NT2/D1 (cell line): ENCODE measurements at regions not wholly inside any gene's neighbourhood (a gene's known extent, or its start where the extent isn't known, plus 50 kb on each side); places are given as distances from the start of the nearest gene placed in this dataset.

Experiments
- DNase-seq: peaks from one replicate; pipeline ENCODE4 v3.0.0-alpha.2; 2011; ENCODE audit warnings: low read depth, low spot score
- H3K27me3 ChIP-seq: 2 replicates; pipeline ENCODE4 v1.6.0; 2011; ENCODE audit warnings: mild to moderate bottlenecking; ENCODE audit not compliant: insufficient read length, insufficient read depth
- H3K36me3 ChIP-seq: 2 replicates; pipeline ENCODE4 v1.6.1; 2011; ENCODE audit warnings: mild to moderate bottlenecking, low read length, mixed read lengths; ENCODE audit not compliant: insufficient read depth, insufficient read length
- H3K4me1 ChIP-seq: 2 replicates; pipeline ENCODE4 v1.5.1; 2011; ENCODE audit not compliant: insufficient read depth, insufficient read length
- H3K4me3 ChIP-seq: 2 replicates; pipeline ENCODE4 v1.5.1; 2011; ENCODE audit warnings: low read depth; ENCODE audit not compliant: insufficient read length
- H3K9ac ChIP-seq: 2 replicates; pipeline ENCODE4 v1.6.0; 2011; ENCODE audit warnings: low read depth; ENCODE audit not compliant: insufficient read length
- H3K9me3 ChIP-seq: 2 replicates; pipeline ENCODE4 v1.5.1; 2011; ENCODE audit warnings: mild to moderate bottlenecking, low read length; ENCODE audit not compliant: insufficient read depth
- SUZ12 ChIP-seq: IDR thresholded peaks from 2 replicates; pipeline ENCODE4 v1.6.1; 2011; ENCODE audit not compliant: insufficient read length, insufficient read depth; ENCODE audit errors: extremely low read depth
- YY1 ChIP-seq: IDR thresholded peaks from 2 replicates; pipeline ENCODE4 v1.6.1; 2011; ENCODE audit not compliant: insufficient read length, insufficient read depth
- ZNF274 ChIP-seq: IDR thresholded peaks from 2 replicates; pipeline ENCODE4 v1.6.1; 2011; ENCODE audit warnings: mild to moderate bottlenecking, low read depth, low read length

DNA sequence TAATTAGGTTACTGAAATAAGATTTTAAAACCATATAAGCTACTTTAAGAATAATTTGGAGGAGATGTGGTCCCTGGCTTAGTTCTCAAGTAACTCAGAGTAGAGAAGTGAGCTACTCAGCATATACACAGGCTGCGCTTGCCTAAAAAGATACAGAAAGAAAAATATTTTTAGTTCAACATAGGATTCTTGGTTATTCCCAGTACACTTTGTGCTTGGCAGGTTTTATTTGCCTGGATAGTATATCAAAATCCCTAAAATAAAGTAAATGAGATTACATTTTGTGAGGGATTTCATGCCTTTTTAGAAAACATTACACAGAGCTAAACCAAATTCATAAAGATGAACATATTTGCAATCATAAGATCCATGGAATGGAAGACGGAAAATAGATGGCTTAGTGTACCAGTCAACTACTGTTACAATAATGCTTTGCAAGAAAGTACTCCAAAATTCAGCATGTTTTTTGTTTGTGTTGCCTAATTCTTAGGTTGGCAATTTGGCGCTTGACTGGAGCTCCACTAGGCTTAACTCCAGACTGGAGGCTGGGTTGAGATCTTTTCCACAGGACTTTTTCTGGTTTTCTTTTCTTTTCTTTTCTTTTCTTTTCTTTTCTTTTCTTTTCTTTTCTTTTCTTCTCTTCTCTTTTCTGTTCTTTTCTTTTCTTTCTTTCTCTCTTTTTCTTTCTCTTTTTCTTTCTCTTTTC, 600.5 kb upstream of the SYT4 start:
- TF ChIP-seq YY1 = no peak
- no peak for TF ChIP-seq ZNF274
- TF ChIP-seq SUZ12 = no peak
- no peaks in the 10 kb centered on the region for H3K27me3 ChIP-seq
- no peak for DNase-seq
- H3K9me3 ChIP-seq = no peaks in the 10 kb centered on the region
- no peaks in the 10 kb centered on the region for H3K36me3 ChIP-seq
- H3K4me3 ChIP-seq = no peak overlapping the region
- H3K4me1 ChIP-seq = no peaks in the 10 kb centered on the region
- no peak overlapping the region for H3K9ac ChIP-seq

DNA sequence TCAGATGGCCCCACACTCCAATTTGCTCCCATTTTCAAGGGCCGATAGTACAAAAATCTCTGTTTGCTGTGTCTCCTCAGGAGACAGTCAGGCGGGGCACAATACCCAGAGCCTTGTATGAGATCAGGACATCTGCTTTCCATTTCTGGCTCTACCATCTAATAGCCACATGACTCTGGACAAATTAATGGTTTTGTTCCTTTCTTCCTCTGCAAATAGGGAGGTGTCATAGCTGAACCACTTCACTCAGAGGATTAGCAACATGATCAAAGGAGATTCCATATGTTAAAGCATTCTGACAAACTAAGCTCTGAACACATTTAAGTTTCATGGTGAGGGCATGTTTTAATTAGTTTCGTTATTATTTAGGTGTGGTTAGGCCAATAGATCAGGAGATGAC, 602.1 kb upstream of the SYT4 start:
- Histone ChIP-seq H3K4me3 (no peak overlapping the region), H3K9me3 (no peaks in the 10 kb centered on the region), H3K9ac (no peak overlapping the region), H3K4me1 (no peaks in the 10 kb centered on the region), H3K27me3 (no peaks in the 10 kb centered on the region), H3K36me3 (no peaks in the 10 kb centered on the region)
- TF ChIP-seq ZNF274 (no peak), YY1 (no peak), SUZ12 (no peak)
- DNase-seq = no peak

DNA sequence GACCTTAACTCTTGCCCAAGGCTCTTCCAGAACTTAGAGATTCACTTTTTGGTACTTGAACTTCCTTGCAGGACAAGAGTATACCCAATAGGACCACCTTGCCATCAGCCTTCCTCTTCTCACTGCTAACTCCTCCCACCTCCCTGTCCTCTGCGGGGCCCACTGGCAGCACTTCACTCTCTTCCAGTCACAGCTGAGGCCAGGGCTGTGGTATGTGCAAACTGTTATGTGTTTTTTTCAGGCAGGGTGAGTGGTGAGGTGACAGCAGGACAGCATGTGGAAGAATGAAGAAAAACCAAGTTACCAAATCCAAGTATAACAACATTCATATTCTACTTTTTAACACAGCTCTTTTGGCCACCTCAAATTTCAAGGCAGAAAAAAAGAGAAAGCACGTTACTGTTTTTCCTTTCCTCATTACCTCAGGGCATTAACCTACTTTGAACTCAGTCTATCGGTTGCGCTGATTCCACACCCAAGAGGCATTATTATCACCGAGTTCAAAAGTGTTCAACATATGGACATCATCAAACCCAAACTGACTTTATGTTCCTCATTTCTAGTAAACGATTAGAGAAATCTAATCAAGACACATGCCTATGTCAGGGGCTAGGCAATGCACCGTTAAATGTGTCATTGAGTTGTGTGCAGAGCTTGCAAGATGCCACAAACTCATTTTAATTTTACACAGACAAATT, 605.2 kb upstream of the SYT4 start:
- H3K4me1 ChIP-seq = no peaks in the 10 kb centered on the region
- TF ChIP-seq SUZ12 = no peak
- no peak for TF ChIP-seq ZNF274
- TF ChIP-seq YY1 = no peak
- H3K9ac ChIP-seq = no peak overlapping the region
- H3K36me3 ChIP-seq = no peaks in the 10 kb centered on the region
- no peaks in the 10 kb centered on the region for H3K27me3 ChIP-seq
- H3K9me3 ChIP-seq = no peaks in the 10 kb centered on the region
- DNase-seq = no peak
- no peak overlapping the region for H3K4me3 ChIP-seq

DNA sequence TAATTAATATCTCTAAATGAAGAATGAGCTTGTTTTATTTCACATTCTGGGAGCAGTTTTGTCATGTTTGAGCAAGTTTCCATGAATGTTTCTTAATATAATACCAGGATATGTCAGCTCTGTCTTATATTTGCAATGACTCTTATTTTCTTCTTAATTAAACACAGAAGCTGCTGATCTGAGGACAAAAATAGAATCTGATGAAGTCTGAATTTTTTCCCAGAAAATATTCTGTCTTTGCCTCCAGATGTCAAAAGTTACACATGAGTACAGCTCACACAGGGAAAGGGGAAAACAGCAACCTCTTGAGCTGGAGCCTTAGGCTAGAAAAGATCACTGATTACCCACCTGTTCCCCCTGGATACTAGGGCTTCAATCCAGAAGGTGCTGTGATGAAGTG, 606.6 kb upstream of the SYT4 start:
- H3K36me3 ChIP-seq = no peaks in the 10 kb centered on the region
- no peak for DNase-seq
- H3K4me1 ChIP-seq = no peaks in the 10 kb centered on the region
- TF ChIP-seq SUZ12 (no peak), ZNF274 (no peak), YY1 (no peak)
- H3K4me3 ChIP-seq = no peak overlapping the region
- no peaks in the 10 kb centered on the region for H3K27me3 ChIP-seq
- H3K9me3 ChIP-seq = no peaks in the 10 kb centered on the region
- H3K9ac ChIP-seq = no peak overlapping the region

DNA sequence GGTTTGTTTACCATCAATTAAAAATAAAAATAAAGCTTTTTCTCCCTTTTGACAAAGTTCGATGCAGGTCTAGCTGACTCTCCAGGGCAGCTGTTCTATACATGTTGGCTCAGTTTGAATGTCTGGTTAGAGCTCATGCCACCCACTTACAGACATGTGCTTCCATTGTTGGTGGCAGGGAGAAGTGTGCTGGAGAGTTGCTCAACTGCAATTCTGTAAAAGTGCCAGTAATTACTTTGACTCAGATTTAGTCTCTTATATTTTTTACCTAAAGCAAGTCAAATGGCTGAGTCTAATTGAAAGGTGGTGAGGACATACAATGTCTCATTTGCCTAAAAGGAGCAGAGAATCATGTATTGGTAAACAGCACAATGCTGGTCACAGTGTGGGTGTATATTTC, 609.1 kb upstream of the SYT4 start:
- no peak overlapping the region for H3K4me3 ChIP-seq
- no peaks in the 10 kb centered on the region for H3K9me3 ChIP-seq
- H3K36me3 ChIP-seq = no peaks in the 10 kb centered on the region
- no peak for DNase-seq
- TF ChIP-seq YY1 (no peak), SUZ12 (no peak), ZNF274 (no peak)
- no peak overlapping the region for H3K9ac ChIP-seq
- H3K4me1 ChIP-seq = no peaks in the 10 kb centered on the region
- H3K27me3 ChIP-seq = no peaks in the 10 kb centered on the region

DNA sequence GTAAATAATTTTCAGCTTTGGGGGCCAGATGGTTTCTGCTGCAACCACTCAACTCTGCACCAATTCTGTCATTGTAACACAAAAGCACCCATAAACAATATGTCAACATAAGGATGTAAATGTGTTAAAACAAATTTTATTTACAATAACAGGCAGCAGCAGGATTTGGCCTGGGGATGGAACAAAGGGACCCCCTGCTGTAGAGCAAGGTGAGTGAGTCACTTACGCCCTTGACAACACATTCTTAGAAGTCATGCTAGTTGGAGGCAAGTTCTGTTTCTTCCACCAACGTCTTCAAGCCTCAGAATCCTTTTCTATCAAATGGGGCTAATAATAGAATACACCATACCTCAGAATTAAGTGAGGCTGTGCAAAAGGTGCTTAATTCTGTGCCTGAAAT, 610.2 kb upstream of the SYT4 start:
- peak; percentile 13 for DNase-seq
- Histone ChIP-seq H3K9me3 (no peaks in the 10 kb centered on the region), H3K4me1 (no peaks in the 10 kb centered on the region), H3K9ac (no peak overlapping the region), H3K36me3 (no peaks in the 10 kb centered on the region), H3K27me3 (no peaks in the 10 kb centered on the region), H3K4me3 (no peak overlapping the region)
- TF ChIP-seq ZNF274 (no peak), SUZ12 (no peak), YY1 (no peak)

DNA sequence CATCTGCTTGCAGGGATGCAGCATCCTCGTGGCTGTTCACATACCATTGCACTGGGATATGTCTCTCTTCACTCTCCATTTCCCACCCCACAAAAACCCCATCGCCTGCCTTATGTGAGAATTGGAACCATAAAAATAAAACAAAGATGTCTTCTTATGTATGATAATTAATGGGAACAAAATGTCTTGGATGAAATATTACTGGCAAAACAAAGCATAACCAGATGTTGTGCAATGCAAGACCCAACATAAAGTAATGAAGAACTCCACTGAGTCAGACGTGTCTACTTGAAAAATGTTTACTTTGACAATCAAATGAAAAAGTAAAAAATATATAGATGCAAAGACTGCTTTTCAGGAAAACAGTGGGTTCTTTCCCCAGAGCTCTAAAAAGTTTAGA, 611.3 kb upstream of the SYT4 start:
- H3K36me3 ChIP-seq = no peaks in the 10 kb centered on the region
- no peak overlapping the region for H3K4me3 ChIP-seq
- no peak for DNase-seq
- H3K27me3 ChIP-seq = no peaks in the 10 kb centered on the region
- no peaks in the 10 kb centered on the region for H3K9me3 ChIP-seq
- no peak overlapping the region for H3K9ac ChIP-seq
- no peaks in the 10 kb centered on the region for H3K4me1 ChIP-seq
- TF ChIP-seq SUZ12 = no peak
- TF ChIP-seq YY1 = no peak
- no peak for TF ChIP-seq ZNF274
